ENCODE measurements at regions not wholly inside any gene's neighbourhood (a gene's known extent, or its start where the extent isn't known, plus 50 kb on each side); places are given as distances from the start of the nearest gene placed in this dataset.

GRCh38 chr11:128085276-128085675, 502.1 kb downstream of the ETS1 start:
- POLR2A ChIA-PET (ENCODE audit: unreplicated experiment): no interaction called here
- dilution Hi-C loops (cut with HindIII; ENCODE audit: low sequenced_read_pairs, unreplicated experiment): no loop called here

More at GRCh38 chr11:128085276-128085675, 502.1 kb downstream of the ETS1 start:
- H4K8ac ChIP-seq (ENCODE audit: low read depth in 2 of 2, low read length in 2 of 2): no peak overlapping the region
- no peak overlapping the region for H3K27ac ChIP-seq (ENCODE audit: insufficient read depth, low read length)
- H3K9ac ChIP-seq (ENCODE audit: low read depth, low read length): no peak overlapping the region
- no peaks in the 10 kb centered on the region for H4K20me1 ChIP-seq (ENCODE audit: insufficient read depth, low read length)
- peaks cover 3% of the 10 kb centered on the region for H3K27me3 ChIP-seq (ENCODE audit: control insufficient read depth, insufficient read depth, low read length)
- H4K91ac ChIP-seq (ENCODE audit: insufficient read depth, low read depth, low read length): no peak overlapping the region
- H2BK15ac ChIP-seq (ENCODE audit: low read depth, low read length): no peak overlapping the region
- no peak overlapping the region for H4K5ac ChIP-seq (ENCODE audit: low read depth, low read length)
- H3K79me1 ChIP-seq (ENCODE audit: low read depth in 1 of 2, low read length in 2 of 2): no peaks in the 10 kb centered on the region
- H2AK9ac ChIP-seq (replicated peaks; ENCODE audit: low read depth, low read length, poor library complexity): no peak overlapping the region
- WGBS, 2 experiments (ENCODE audit: extremely low coverage in 2 of 2, insufficient read length in 1 of 2): no CpG with 5 or more reads among the region's 1 CpG
- no peak overlapping the region for H3K23ac ChIP-seq (ENCODE audit: low read depth, low read length)
- H2AFZ ChIP-seq (replicated peaks; ENCODE audit: low read length, poor library complexity): no peak overlapping the region
- H2BK120ac ChIP-seq (ENCODE audit: low read depth, low read length): no peak overlapping the region
- no peak overlapping the region for H3K18ac ChIP-seq (ENCODE audit: low read depth, low read length)
- no peak overlapping the region for H3K56ac ChIP-seq (ENCODE audit: extremely low read depth, insufficient read depth, low read length)
- in situ Hi-C loops (cut with MboI; ENCODE audit: low sequenced_read_pairs): no loop called here
- H3K9me3 ChIP-seq (ENCODE audit: control insufficient read depth, insufficient read depth, low read length): no peaks in the 10 kb centered on the region; the same call in 1 of the 2 replicates
- no peak overlapping the region for H3K4ac ChIP-seq (ENCODE audit: low read depth, low read length)
- intact Hi-C loops (cut with micrococcal nuclease): no loop called here
- no peaks in the 10 kb centered on the region for H3K4me1 ChIP-seq (ENCODE audit: control insufficient read depth, insufficient read depth, low read length)
- DNase-seq (no peak), ATAC-seq (ENCODE audit: low read depth) (no peak)
- CTCF ChIA-PET: no interaction called here
- no peak overlapping the region for H3K14ac ChIP-seq (replicated peaks; ENCODE audit: low read depth, low read length)
- TF ChIP-seq RFX5 (IDR thresholded peaks at IDR 0.05; ENCODE audit: low read depth, low read length) (no peak), BHLHE40 (IDR thresholded peaks at IDR 0.05; ENCODE audit: low read depth, low read length) (no peak), POLR2A (IDR thresholded peaks at IDR 0.05; ENCODE audit: low read depth, low read length) (no peak), NFE2L2 (IDR thresholded peaks at IDR 0.05; ENCODE audit: low read depth, low read length) (no peak)
- H3K9me1 ChIP-seq (ENCODE audit: insufficient read depth, low read length): no peaks in the 10 kb centered on the region
- H2AK5ac ChIP-seq (ENCODE audit: low read depth, low read length): no peak overlapping the region
- H2BK5ac ChIP-seq (ENCODE audit: low read depth, low read length, poor library complexity, severe bottlenecking): no peak overlapping the region
- BruUV-seq (replicated peaks): no TSS peak
- H2BK20ac ChIP-seq (ENCODE audit: low read depth, low read length): no peak overlapping the region
- H3K36me3 ChIP-seq (ENCODE audit: control insufficient read depth, insufficient read depth, low read length): no peaks in the 10 kb centered on the region
- no peak overlapping the region for H3K4me2 ChIP-seq (ENCODE audit: low read depth, low read length)
- no peak overlapping the region for H3K4me3 ChIP-seq (ENCODE audit: insufficient read depth, low read depth, low read length)
